Endodermal cell (in vitro differentiated cells): ENCODE measurements at regions not wholly inside any gene's neighbourhood (a gene's known extent, or its start where the extent isn't known, plus 50 kb on each side); places are given as distances from the start of the nearest gene placed in this dataset.

Experiments
- DNase-seq: peaks from one replicate; pipeline ENCODE4 v3.0.0-alpha.2; 2017
- H3K27ac ChIP-seq: 2 replicates; pipeline ENCODE4 v1.5.1; 2013; ENCODE audit warnings: mild to moderate bottlenecking, low read depth, low read length, moderate library complexity
- H3K27me3 ChIP-seq: 2 replicates; pipeline ENCODE4 v1.6.1; 2013; ENCODE audit warnings: mild to moderate bottlenecking, low read length, moderate library complexity; ENCODE audit not compliant: insufficient read depth, control insufficient read depth, poor library complexity, severe bottlenecking
- H3K36me3 ChIP-seq: 2 replicates; pipeline ENCODE4 v1.7.0; 2013; ENCODE audit warnings: mild to moderate bottlenecking, low read length, moderate library complexity; ENCODE audit not compliant: control insufficient read depth, insufficient read depth
- H3K4me1 ChIP-seq: one replicate; pipeline ENCODE4 v1.7.0; 2013; ENCODE audit warnings: low read length; ENCODE audit not compliant: control insufficient read depth, insufficient read depth
- H3K4me3 ChIP-seq: 2 replicates; pipeline ENCODE4 v1.5.1; 2013; ENCODE audit warnings: mild to moderate bottlenecking, low read length, moderate library complexity
- H3K9ac ChIP-seq: 2 replicates; pipeline ENCODE4 v1.6.1; 2013; ENCODE audit warnings: mild to moderate bottlenecking, low read length, moderate library complexity; ENCODE audit not compliant: poor library complexity, severe bottlenecking; ENCODE audit errors: extremely low read depth
- H3K9me3 ChIP-seq: 2 replicates; pipeline ENCODE4 v1.6.1; 2013; ENCODE audit warnings: mild to moderate bottlenecking, low read length, moderate library complexity; ENCODE audit not compliant: control insufficient read depth
- H3K27ac Mint-ChIP-seq: 2 replicates; pipeline ENCODE4 v1.8.0; 2020; ENCODE audit warnings: mixed read lengths
- H3K27me3 Mint-ChIP-seq: 2 replicates; pipeline ENCODE4 v1.8.0; 2021; ENCODE audit warnings: mild to moderate bottlenecking, mixed read lengths; ENCODE audit not compliant: insufficient read depth
- H3K36me3 Mint-ChIP-seq: 2 replicates; pipeline ENCODE4 v1.8.0; 2020; ENCODE audit warnings: low read depth, mixed read lengths
- H3K4me1 Mint-ChIP-seq: 2 replicates; pipeline ENCODE4 v1.8.0; 2020; ENCODE audit warnings: mixed read lengths
- H3K4me3 Mint-ChIP-seq: 2 replicates; pipeline ENCODE4 v1.8.0; 2020; ENCODE audit warnings: mild to moderate bottlenecking, moderate library complexity, mixed read lengths
- H3K9me3 Mint-ChIP-seq: 2 replicates; pipeline ENCODE4 v1.8.0; 2020; ENCODE audit warnings: mild to moderate bottlenecking, mixed read lengths
- WGBS, 2 experiments: methylation state at CpG; one replicate each; pipeline versions ENCODE4 v1.1.5 to v1.1.7; 2013; ENCODE audit warnings: missing lambda C conversion rate in 2 of 2, mixed read lengths in 1 of 2; ENCODE audit not compliant: insufficient coverage in 1 of 2, insufficient read length in 1 of 2; 5-methylcytosine and 5-hydroxymethylcytosine counted together
- TF ChIP-seq, protein P1 (sequence below): fragments of 200-600 bp; sonication (generic); conservative IDR thresholded peaks from 2 replicates; pipeline ENCODE4 v1.5.0; 2021; ENCODE audit warnings: antibody characterized with exemption, mild to moderate bottlenecking

DNA sequence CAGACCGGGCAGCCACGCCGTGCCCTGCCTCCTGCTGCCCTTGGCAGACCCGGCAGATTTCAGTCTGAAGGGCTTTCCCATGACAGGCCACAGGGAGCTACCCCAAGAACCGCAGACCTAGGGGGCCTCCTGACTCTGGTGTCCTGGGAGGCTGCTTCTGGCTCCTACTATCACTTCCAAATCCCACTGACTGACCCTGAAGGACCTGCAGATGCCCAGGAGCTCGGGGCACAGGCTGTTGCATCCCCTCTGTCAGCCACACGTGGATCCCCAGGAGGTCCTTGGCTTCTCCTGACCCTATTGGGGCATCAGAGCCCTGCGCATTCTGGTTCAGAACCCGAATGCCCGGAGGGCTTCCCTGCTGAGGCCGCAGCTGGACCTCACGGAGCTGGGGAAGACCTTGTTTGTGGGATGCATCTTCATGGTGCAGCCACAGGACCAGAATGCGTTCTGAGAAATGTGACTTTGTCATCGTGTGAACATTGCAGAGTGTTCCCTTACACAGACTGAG, 81.3 kb upstream of the IRX4 start:
- Mint-ChIP-seq H3K27ac (no peak overlapping the region), H3K9me3 (no peaks in the 10 kb centered on the region), H3K36me3 (no peaks in the 10 kb centered on the region), H3K4me1 (peaks cover 7% of the 10 kb centered on the region), H3K4me3 (no peak overlapping the region), H3K27me3 (peaks cover 3% of the 10 kb centered on the region)
- no peaks in the 10 kb centered on the region for H3K36me3 ChIP-seq
- no peaks in the 10 kb centered on the region for H3K4me1 ChIP-seq
- TF ChIP-seq, protein P1, sequence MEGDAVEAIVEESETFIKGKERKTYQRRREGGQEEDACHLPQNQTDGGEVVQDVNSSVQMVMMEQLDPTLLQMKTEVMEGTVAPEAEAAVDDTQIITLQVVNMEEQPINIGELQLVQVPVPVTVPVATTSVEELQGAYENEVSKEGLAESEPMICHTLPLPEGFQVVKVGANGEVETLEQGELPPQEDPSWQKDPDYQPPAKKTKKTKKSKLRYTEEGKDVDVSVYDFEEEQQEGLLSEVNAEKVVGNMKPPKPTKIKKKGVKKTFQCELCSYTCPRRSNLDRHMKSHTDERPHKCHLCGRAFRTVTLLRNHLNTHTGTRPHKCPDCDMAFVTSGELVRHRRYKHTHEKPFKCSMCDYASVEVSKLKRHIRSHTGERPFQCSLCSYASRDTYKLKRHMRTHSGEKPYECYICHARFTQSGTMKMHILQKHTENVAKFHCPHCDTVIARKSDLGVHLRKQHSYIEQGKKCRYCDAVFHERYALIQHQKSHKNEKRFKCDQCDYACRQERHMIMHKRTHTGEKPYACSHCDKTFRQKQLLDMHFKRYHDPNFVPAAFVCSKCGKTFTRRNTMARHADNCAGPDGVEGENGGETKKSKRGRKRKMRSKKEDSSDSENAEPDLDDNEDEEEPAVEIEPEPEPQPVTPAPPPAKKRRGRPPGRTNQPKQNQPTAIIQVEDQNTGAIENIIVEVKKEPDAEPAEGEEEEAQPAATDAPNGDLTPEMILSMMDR, result no peak
- H3K9ac ChIP-seq, result no peak overlapping the region
- no peaks in the 10 kb centered on the region for H3K9me3 ChIP-seq
- 84 to 85% methylated on average over 13 to 14 of the region's 14 CpGs for WGBS, 2 experiments
- H3K27ac ChIP-seq, result no peak overlapping the region
- no peak overlapping the region for H3K4me3 ChIP-seq
- H3K27me3 ChIP-seq, result no peaks in the 10 kb centered on the region
- DNase-seq, result peak; percentile 22

DNA sequence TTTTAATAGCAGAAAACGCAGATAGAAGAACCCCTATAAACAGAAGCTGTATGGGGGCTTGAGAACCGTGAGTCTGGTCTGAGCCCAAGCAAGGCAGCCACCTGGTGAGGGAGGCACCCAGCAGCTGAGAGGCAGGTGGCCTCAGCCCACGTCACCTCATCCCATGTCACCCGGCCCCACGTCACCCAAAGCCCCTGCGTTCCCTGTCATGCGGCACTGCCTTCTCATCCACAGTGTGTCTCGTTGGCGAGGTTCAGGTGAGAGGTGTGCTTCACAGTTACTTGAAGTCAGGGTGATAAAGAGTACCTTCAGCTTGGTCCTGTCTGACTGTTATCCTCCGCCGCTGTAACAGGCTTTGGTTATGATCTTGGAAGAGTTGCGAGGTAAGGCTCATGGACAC, 80.6 kb upstream of the IRX4 start:
- no peaks in the 10 kb centered on the region for H3K36me3 ChIP-seq
- no peak overlapping the region for H3K4me3 ChIP-seq
- TF ChIP-seq, protein P1, result no peak
- H3K36me3 Mint-ChIP-seq, result no peaks in the 10 kb centered on the region
- H3K4me1 ChIP-seq, result no peaks in the 10 kb centered on the region
- no peak overlapping the region for H3K27ac ChIP-seq
- no peak overlapping the region for H3K27ac Mint-ChIP-seq
- no peaks in the 10 kb centered on the region for H3K9me3 Mint-ChIP-seq
- peak; percentile 30 for DNase-seq
- WGBS, 2 experiments, result 89 to 93% methylated on average over 11 to 12 of the region's 12 CpGs
- H3K27me3 Mint-ChIP-seq, result peaks cover 3% of the 10 kb centered on the region
- no peaks in the 10 kb centered on the region for H3K9me3 ChIP-seq
- H3K9ac ChIP-seq, result no peak overlapping the region
- H3K4me1 Mint-ChIP-seq, result peaks cover 7% of the 10 kb centered on the region
- no peaks in the 10 kb centered on the region for H3K27me3 ChIP-seq
- no peak overlapping the region for H3K4me3 Mint-ChIP-seq

DNA sequence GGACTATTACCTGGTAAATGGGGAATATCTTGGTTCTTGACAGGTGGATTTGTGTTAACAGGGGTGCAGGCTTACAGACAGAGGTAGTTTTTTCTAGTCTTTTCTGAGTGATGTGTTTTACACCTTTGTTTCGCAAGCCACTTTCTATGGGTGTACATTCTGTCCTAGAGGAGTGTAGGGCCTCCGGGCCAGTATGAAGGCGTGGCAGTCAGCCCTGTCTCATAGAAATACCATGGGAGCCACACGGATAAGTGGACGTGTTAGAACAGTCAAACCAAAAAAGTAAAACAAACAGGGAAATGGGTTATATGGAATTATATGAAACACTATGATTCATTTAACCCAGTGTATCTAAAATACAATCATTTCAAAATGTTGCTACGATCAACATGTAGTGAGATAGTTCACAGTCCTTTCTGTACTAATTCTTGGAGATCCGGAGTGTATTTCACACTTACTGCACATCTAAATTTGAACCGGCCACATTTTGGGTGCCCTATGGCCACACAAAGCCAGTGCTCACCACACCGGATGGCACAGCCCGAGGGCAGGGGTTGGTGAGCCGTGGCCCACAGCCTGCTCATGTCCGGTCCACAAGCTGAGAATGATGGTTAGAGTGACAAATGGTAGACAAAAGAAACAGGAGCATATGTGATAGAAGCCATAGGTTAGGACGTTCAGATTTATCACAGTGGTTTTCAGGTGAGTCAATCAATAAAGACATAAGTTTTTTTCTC, 80.1 kb upstream of the IRX4 start:
- Histone ChIP-seq H3K27ac (no peak overlapping the region), H3K9ac (no peak overlapping the region), H3K4me3 (no peak overlapping the region), H3K27me3 (no peaks in the 10 kb centered on the region), H3K36me3 (no peaks in the 10 kb centered on the region), H3K9me3 (no peaks in the 10 kb centered on the region), H3K4me1 (no peaks in the 10 kb centered on the region)
- no peak overlapping the region for H3K4me3 Mint-ChIP-seq
- 90 to 95% methylated on average over 6 to 13 of the region's 13 CpGs for WGBS, 2 experiments
- no peaks in the 10 kb centered on the region for H3K9me3 Mint-ChIP-seq
- H3K4me1 Mint-ChIP-seq, result peaks cover 7% of the 10 kb centered on the region
- no peak overlapping the region for H3K27ac Mint-ChIP-seq
- TF ChIP-seq, protein P1, result no peak
- H3K36me3 Mint-ChIP-seq, result no peaks in the 10 kb centered on the region
- H3K27me3 Mint-ChIP-seq, result peaks cover 3% of the 10 kb centered on the region
- no peak for DNase-seq
